H1 (cell line): ENCODE measurements at regions not wholly inside any gene's neighbourhood (a gene's known extent, or its start where the extent isn't known, plus 50 kb on each side); places are given as distances from the start of the nearest gene placed in this dataset.

Source experiments
- CTCF ChIA-PET: fragments of 300-600 bp; sonication (Branson Sonifier 250); formaldehyde crosslinking; loops from one replicate; lab custom pipeline; 2021; ENCODE audit not compliant: partially characterized antibody; lab: Charles Lee
- POLR2A ChIA-PET: fragments of 300-600 bp; sonication (Branson Sonifier 250); formaldehyde crosslinking; loops from one replicate; lab custom pipeline; 2021; ENCODE audit warnings: inconsistent platforms; ENCODE audit not compliant: partially characterized antibody; lab: Charles Lee
- DNase-seq, 2 experiments: peaks; one replicate each; pipeline versions ENCODE4 v3.0.0 to v3.0.0-alpha.2; 2010 to 2022; ENCODE audit warnings: low spot score in 2 of 2, low read depth in 1 of 2, mixed read lengths in 1 of 2
- FAIRE-seq: peaks from 2 replicates; lab custom pipeline; 2011; peaks lifted over from hg19 to GRCh38; lab: Jason Lieb, UNC
- H2AFZ ChIP-seq: 2 replicates; pipeline ENCODE4 v1.8.1; 2012; ENCODE audit warnings: low read length, inconsistent platforms
- H2AK5ac ChIP-seq: 2 replicates; pipeline ENCODE4 v1.6.1; 2013; ENCODE audit warnings: low read depth, low read length
- H2BK120ac ChIP-seq: replicated peaks from 2 replicates; pipeline ENCODE3; 2013; ENCODE audit warnings: low read depth, low read length, inconsistent platforms
- H2BK12ac ChIP-seq: 2 replicates; pipeline ENCODE4 v1.6.1; 2013; ENCODE audit warnings: low read depth, low read length
- H2BK15ac ChIP-seq: 2 replicates; pipeline ENCODE4 v1.6.1; 2013; ENCODE audit warnings: low read length
- H2BK20ac ChIP-seq: 2 replicates; pipeline ENCODE4 v1.6.1; 2013; ENCODE audit warnings: low read length
- H2BK5ac ChIP-seq: 2 replicates; pipeline ENCODE4 v1.6.1; 2013; ENCODE audit warnings: low read depth, low read length
- H3K14ac ChIP-seq: 2 replicates; pipeline ENCODE4 v1.6.1; 2013; ENCODE audit warnings: inconsistent platforms; ENCODE audit not compliant: insufficient read length
- H3K18ac ChIP-seq: 2 replicates; pipeline ENCODE4 v1.6.1; 2013; ENCODE audit warnings: low read length; ENCODE audit errors: extremely low read depth
- H3K23ac ChIP-seq: 2 replicates; pipeline ENCODE4 v1.6.1; 2013; ENCODE audit warnings: inconsistent platforms; ENCODE audit not compliant: insufficient read length
- H3K23me2 ChIP-seq: 2 replicates; pipeline ENCODE4 v1.6.1; 2013; ENCODE audit warnings: low read depth, low read length
- H3K27ac ChIP-seq: 2 replicates; pipeline ENCODE4 v1.6.1; 2011; ENCODE audit warnings: low read depth, low read length, inconsistent platforms
- H3K27me3 ChIP-seq, 4 experiments: replicated peaks in 1 of 4; 1 replicate in 1 of 4; 2 replicates in 3 of 4; pipeline versions ENCODE4 v1.6.1 to v1.8.1; 2011 to 2013; ENCODE audit warnings: low read length in 3 of 4, mild to moderate bottlenecking in 3 of 4, inconsistent platforms in 2 of 4, mixed read lengths in 2 of 4, moderate library complexity in 1 of 4; ENCODE audit not compliant: control insufficient read depth in 3 of 4, insufficient read depth in 3 of 4; ENCODE audit errors: extremely low read depth in 1 of 4
- H3K36me3 ChIP-seq, 4 experiments: 2 replicates each; pipeline versions ENCODE4 v1.6.1 to v1.8.1; 2011 to 2013; ENCODE audit warnings: mild to moderate bottlenecking in 4 of 4, low read length in 3 of 4, moderate library complexity in 2 of 4, control low read depth in 1 of 4, inconsistent platforms in 1 of 4; ENCODE audit not compliant: insufficient read depth in 4 of 4, control insufficient read depth in 2 of 4
- H3K4ac ChIP-seq: replicated peaks from 2 replicates; pipeline ENCODE3; 2013; ENCODE audit warnings: low read length, low read depth, mixed read lengths, inconsistent platforms; ENCODE audit not compliant: insufficient read length
- H3K4me1 ChIP-seq, 4 experiments: replicated peaks in 1 of 4; 1 replicate in 1 of 4; 2 replicates in 3 of 4; pipeline versions ENCODE4 v1.6.1 to v1.8.1; 2011 to 2013; ENCODE audit warnings: low read length in 3 of 4, inconsistent platforms in 2 of 4, mixed read lengths in 1 of 4; ENCODE audit not compliant: insufficient read depth in 4 of 4, control insufficient read depth in 3 of 4
- H3K4me2 ChIP-seq, 2 experiments: 2 replicates each; pipeline versions ENCODE4 v1.6.1 to v1.8.1; 2011 to 2013; ENCODE audit warnings: low read depth in 2 of 2, low read length in 2 of 2, control low read depth in 1 of 2, inconsistent platforms in 1 of 2, mild to moderate bottlenecking in 1 of 2; ENCODE audit not compliant: insufficient read depth in 1 of 2
- H3K4me3 ChIP-seq, 4 experiments: fragments of 200-600, 300-600 bp in 1 of 4; sonication (generic), shearing (Covaris generic), sonication (Bioruptor Twin) in 1 of 4; 2 replicates each; pipeline versions ENCODE4 v1.5.1 to v1.8.1; 2011 to 2016; ENCODE audit warnings: low read length in 4 of 4, low read depth in 3 of 4, control low read depth in 2 of 4, inconsistent platforms in 2 of 4, mild to moderate bottlenecking in 2 of 4, mixed read lengths in 1 of 4, moderate library complexity in 1 of 4; ENCODE audit not compliant: insufficient read depth in 2 of 4; ENCODE audit errors: extremely low read depth in 1 of 4
- H3K56ac ChIP-seq: replicated peaks from 2 replicates; pipeline ENCODE3; 2013; ENCODE audit warnings: low read depth, mild to moderate bottlenecking, mixed read lengths, low read length, inconsistent platforms; ENCODE audit not compliant: insufficient read length
- H3K79me1 ChIP-seq: 2 replicates; pipeline ENCODE4 v1.6.1; 2013; ENCODE audit warnings: low read depth, low read length, control low read depth
- H3K79me2 ChIP-seq, 2 experiments: 2 replicates each; pipeline versions ENCODE4 v1.6.1 to v1.8.1; 2012 to 2013; ENCODE audit warnings: low read length in 2 of 2, mild to moderate bottlenecking in 2 of 2, inconsistent platforms in 1 of 2; ENCODE audit not compliant: insufficient read depth in 2 of 2, control insufficient read depth in 1 of 2
- H3K9ac ChIP-seq, 4 experiments: replicated peaks in 1 of 4; 1 replicate in 1 of 4; 2 replicates in 3 of 4; pipeline versions ENCODE4 v1.6.1 to v1.8.1; 2011 to 2013; ENCODE audit warnings: low read depth in 3 of 4, low read length in 3 of 4, control low read depth in 2 of 4, mild to moderate bottlenecking in 2 of 4, moderate library complexity in 2 of 4, inconsistent platforms in 1 of 4; ENCODE audit errors: extremely low read depth in 1 of 4
- H3K9me3 ChIP-seq, 2 experiments: 2 replicates each; pipeline versions ENCODE4 v1.6.1 to v1.8.1; 2012 to 2013; ENCODE audit warnings: mild to moderate bottlenecking in 2 of 2, moderate library complexity in 2 of 2, control low read depth in 1 of 2, inconsistent platforms in 1 of 2, low read depth in 1 of 2, low read length in 1 of 2, mixed read lengths in 1 of 2; ENCODE audit not compliant: insufficient read depth in 2 of 2
- H4K20me1 ChIP-seq, 2 experiments: replicated peaks in 1 of 2; 2 replicates each; pipeline versions ENCODE3 to v1.8.1; 2011 to 2013; ENCODE audit warnings: inconsistent platforms in 2 of 2, low read length in 2 of 2, mild to moderate bottlenecking in 1 of 2; ENCODE audit not compliant: insufficient read depth in 2 of 2, control insufficient read depth in 1 of 2
- H4K5ac ChIP-seq: 2 replicates; pipeline ENCODE4 v1.6.1; 2013; ENCODE audit warnings: low read length, low read depth, mixed read lengths, inconsistent platforms; ENCODE audit not compliant: insufficient read length
- H4K8ac ChIP-seq: 2 replicates; pipeline ENCODE4 v1.8.0; 2013; ENCODE audit warnings: mild to moderate bottlenecking, moderate library complexity, low read length, inconsistent platforms; ENCODE audit not compliant: insufficient read depth; ENCODE audit errors: extremely low read depth
- H4K91ac ChIP-seq: replicated peaks from 2 replicates; pipeline ENCODE3; 2013; ENCODE audit warnings: low read length, mixed read lengths, inconsistent platforms; ENCODE audit not compliant: insufficient read length
- BRCA1 ChIP-seq: IDR thresholded peaks from 2 replicates; pipeline ENCODE4 v1.6.1; 2012; ENCODE audit warnings: low read depth, low read length, improper control_type of control experiment
- CBX8 ChIP-seq: fragments of 300-800, 300-1000 bp; sonication (generic); IDR thresholded peaks from 2 replicates; pipeline ENCODE4 v1.7.1; 2016; ENCODE audit warnings: low read depth, low read length, borderline replicate concordance
- CHD1 ChIP-seq: IDR thresholded peaks from 2 replicates; pipeline ENCODE4 v1.6.1; 2012; ENCODE audit warnings: low read depth, low read length, improper control_type of control experiment
- HDAC2 ChIP-seq, 2 experiments: fragments of 300-600 bp in 1 of 2; sonication (generic) in 1 of 2; IDR thresholded peaks; 2 replicates each; pipeline ENCODE4 v1.6.1; 2011 to 2012; ENCODE audit warnings: low read depth in 2 of 2, low read length in 2 of 2, mild to moderate bottlenecking in 2 of 2, moderate library complexity in 2 of 2, borderline replicate concordance in 1 of 2, inconsistent platforms in 1 of 2
- KDM1A ChIP-seq: fragments of 200-600, 300-600 bp; sonication (generic); IDR thresholded peaks from 2 replicates; pipeline ENCODE4 v1.7.1; 2016; ENCODE audit warnings: mild to moderate bottlenecking, low read length, borderline replicate concordance
- NANOG ChIP-seq: IDR thresholded peaks from 2 replicates; pipeline ENCODE4 v1.6.1; 2011; ENCODE audit warnings: low read length, low read depth, mild to moderate bottlenecking, inconsistent platforms; ENCODE audit not compliant: insufficient read depth, poor library complexity, severe bottlenecking
- PHF8 ChIP-seq: fragments of 200-600 bp; sonication (generic); conservative IDR thresholded peaks from 2 replicates; pipeline ENCODE4 v1.7.1; 2012; ENCODE audit warnings: low read depth, mild to moderate bottlenecking, inconsistent platforms, low read length, moderate library complexity
- RAD21 ChIP-seq, 2 experiments: IDR thresholded peaks in 1 of 2; conservative IDR thresholded peaks in 1 of 2; 2 replicates each; pipeline ENCODE4 v1.6.1; 2011; ENCODE audit warnings: low read depth in 2 of 2, low read length in 2 of 2, improper control_type of control experiment in 1 of 2, inconsistent platforms in 1 of 2, mild to moderate bottlenecking in 1 of 2, moderate library complexity in 1 of 2
- SIRT6 ChIP-seq: IDR thresholded peaks from one replicate; pipeline ENCODE4 v1.7.1; 2012; ENCODE audit warnings: low read length, inconsistent platforms
- SP1 ChIP-seq: IDR thresholded peaks from 2 replicates; pipeline ENCODE4 v1.6.1; 2011; ENCODE audit warnings: low read depth, low read length
- TBP ChIP-seq: IDR thresholded peaks from 2 replicates; pipeline ENCODE4 v1.6.1; 2011; ENCODE audit warnings: low read depth, low read length, improper control_type of control experiment
- WGBS, 2 experiments: shearing (Covaris generic) in 1 of 2; methylation state at CpG; one replicate each; pipeline versions ENCODE4 v1.1.6 to v1.1.7; 2013 to 2015; ENCODE audit warnings: low lambda C conversion rate in 2 of 2, mixed read lengths in 2 of 2, inconsistent platforms in 1 of 2, low coverage in 1 of 2, missing lambda C conversion rate in 1 of 2; ENCODE audit not compliant: insufficient replicate concordance in 2 of 2, insufficient coverage in 1 of 2, insufficient read length in 1 of 2; ENCODE audit errors: extremely low coverage in 1 of 2, missing lambda C conversion rate in 1 of 2; 5-methylcytosine and 5-hydroxymethylcytosine counted together
- TF ChIP-seq, protein P1 (sequence below): IDR thresholded peaks from 2 replicates; pipeline ENCODE4 v1.6.1; 2012; ENCODE audit warnings: low read length, inconsistent platforms

DNA sequence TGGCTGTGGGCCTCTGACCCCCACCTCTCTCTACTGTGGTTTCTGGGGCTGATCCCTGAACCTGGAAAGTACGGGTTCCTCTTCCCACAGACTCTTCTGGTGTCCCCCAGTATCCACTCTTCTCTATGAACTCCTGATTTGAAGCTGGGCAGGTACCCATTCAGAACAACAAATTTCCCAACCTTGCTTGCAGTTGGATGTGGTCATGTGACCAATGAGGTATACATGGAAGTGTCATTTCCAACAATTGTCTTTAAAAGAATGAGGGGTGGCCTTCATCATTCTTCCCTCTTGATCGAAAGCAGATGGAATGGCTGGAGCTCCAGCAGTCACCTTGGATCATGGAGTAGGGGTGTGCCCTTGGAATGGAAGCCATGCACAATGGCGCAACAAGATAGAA lies 128.0 kb upstream of the MLN start:
- POLR2A ChIA-PET = interaction anchor here (1.0 to 1.2 kb wide), 2 partner anchors 12 to 212 kb away, joined by 3 read pairs; no protein-coding TSS in a partner anchor
- no peak overlapping the region for H3K14ac ChIP-seq
- no peak overlapping the region for H2AK5ac ChIP-seq
- no peaks in the 10 kb centered on the region for H3K27me3 ChIP-seq
- H2BK120ac ChIP-seq = no peak overlapping the region
- no peak overlapping the region for H3K27ac ChIP-seq
- H3K9ac ChIP-seq = no peak overlapping the region
- no peak overlapping the region for H2BK15ac ChIP-seq
- no peaks in the 10 kb centered on the region for H3K23me2 ChIP-seq
- H2BK12ac ChIP-seq = no peak overlapping the region
- H3K23ac ChIP-seq = no peak overlapping the region
- H3K9me3 ChIP-seq = no peaks in the 10 kb centered on the region
- H3K4me3 ChIP-seq = no peak overlapping the region
- no peak for DNase-seq
- H3K4me1 ChIP-seq = peaks cover 0 to 17% (median 8%) of the 10 kb centered on the region in 4 experiments; a peak in 5 of 7 replicates
- H3K79me1 ChIP-seq = no peaks in the 10 kb centered on the region
- no peak overlapping the region for H3K4me2 ChIP-seq
- H4K91ac ChIP-seq = no peak overlapping the region
- no peak for FAIRE-seq
- H2BK5ac ChIP-seq = no peak overlapping the region
- H3K56ac ChIP-seq = no peak overlapping the region
- no peak for TF ChIP-seq HDAC2 (IDR thresholded peaks at IDR 0.05; ENCODE audit: borderline replicate concordance in 1 of 2, low read depth in 2 of 2, low read length in 2 of 2)
- no peak for TF ChIP-seq NANOG
- TF ChIP-seq CBX8 = no peak
- no peak for TF ChIP-seq SIRT6
- no peak for TF ChIP-seq CHD1
- no peak for TF ChIP-seq SP1
- TF ChIP-seq, protein P1, sequence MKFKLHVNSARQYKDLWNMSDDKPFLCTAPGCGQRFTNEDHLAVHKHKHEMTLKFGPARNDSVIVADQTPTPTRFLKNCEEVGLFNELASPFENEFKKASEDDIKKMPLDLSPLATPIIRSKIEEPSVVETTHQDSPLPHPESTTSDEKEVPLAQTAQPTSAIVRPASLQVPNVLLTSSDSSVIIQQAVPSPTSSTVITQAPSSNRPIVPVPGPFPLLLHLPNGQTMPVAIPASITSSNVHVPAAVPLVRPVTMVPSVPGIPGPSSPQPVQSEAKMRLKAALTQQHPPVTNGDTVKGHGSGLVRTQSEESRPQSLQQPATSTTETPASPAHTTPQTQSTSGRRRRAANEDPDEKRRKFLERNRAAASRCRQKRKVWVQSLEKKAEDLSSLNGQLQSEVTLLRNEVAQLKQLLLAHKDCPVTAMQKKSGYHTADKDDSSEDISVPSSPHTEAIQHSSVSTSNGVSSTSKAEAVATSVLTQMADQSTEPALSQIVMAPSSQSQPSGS = no peak
- TF ChIP-seq RAD21 (IDR thresholded peaks at IDR 0.05 in 1 of 2, conservative IDR thresholded peaks at IDR 0.05 in 1 of 2; ENCODE audit: low read depth in 2 of 2, low read length in 2 of 2) = no peak
- TF ChIP-seq KDM1A = no peak
- TF ChIP-seq TBP = no peak
- TF ChIP-seq BRCA1 = no peak
- TF ChIP-seq PHF8 = no peak
- TF ChIP-seq, all 59 proteins: peak for 0
- Histone ChIP-seq H3K36me3 (no peaks in the 10 kb centered on the region), H3K4ac (no peak overlapping the region), H4K20me1 (no peaks in the 10 kb centered on the region), H2BK20ac (no peak overlapping the region), H4K8ac (no peak overlapping the region), H3K18ac (no peak overlapping the region), H3K79me2 (no peaks in the 10 kb centered on the region), H4K5ac (no peak overlapping the region), H2AFZ (no peak overlapping the region)
- CTCF ChIA-PET = interaction anchor here (0.6 to 3.7 kb wide), 9 partner anchors 11 to 413 kb away, joined by 3 to 17 read pairs (median 4); no protein-coding TSS in a partner anchor
- WGBS, 2 experiments = 94% methylated on average over 3 of the region's 3 CpGs; no CpG with 5 or more reads in 1 of the 2 experiments
